DMS53 treated with DMSO at 0.1 percent for 48 hours (cell line): ENCODE measurements at regions not wholly inside any gene's neighbourhood (a gene's known extent, or its start where the extent isn't known, plus 50 kb on each side); places are given as distances from the start of the nearest gene placed in this dataset.

Source experiments
- DNase-seq: peaks from one replicate; lab custom pipeline; 2025; ENCODE audit not compliant: unreplicated experiment; lab: John Stamatoyannopoulos, UW

- DNase-seq, result no peak
Measured at GRCh38 chr13:72384186-72384823, 343.1 kb downstream of the MZT1 start.

DNA sequence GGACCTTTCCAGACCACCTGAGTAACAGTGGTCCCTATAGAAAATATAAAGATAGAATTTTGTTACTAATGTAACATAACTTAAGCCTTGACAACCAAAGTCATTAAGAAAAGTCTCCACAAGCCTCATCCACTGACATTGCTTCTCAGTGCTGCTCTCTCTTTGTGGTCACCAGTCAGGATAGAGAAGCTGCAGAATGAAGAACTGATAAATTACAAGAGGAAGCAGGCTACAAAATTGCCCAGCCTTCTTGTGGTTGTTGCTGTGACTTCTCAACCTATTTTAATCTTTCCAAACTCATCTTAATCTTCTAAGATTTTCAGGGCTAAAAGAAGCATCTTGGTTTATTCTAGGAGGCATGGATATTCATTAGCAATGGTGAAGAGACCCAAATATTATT, 343.8 kb downstream of the MZT1 start:
- no peak for DNase-seq

DNA sequence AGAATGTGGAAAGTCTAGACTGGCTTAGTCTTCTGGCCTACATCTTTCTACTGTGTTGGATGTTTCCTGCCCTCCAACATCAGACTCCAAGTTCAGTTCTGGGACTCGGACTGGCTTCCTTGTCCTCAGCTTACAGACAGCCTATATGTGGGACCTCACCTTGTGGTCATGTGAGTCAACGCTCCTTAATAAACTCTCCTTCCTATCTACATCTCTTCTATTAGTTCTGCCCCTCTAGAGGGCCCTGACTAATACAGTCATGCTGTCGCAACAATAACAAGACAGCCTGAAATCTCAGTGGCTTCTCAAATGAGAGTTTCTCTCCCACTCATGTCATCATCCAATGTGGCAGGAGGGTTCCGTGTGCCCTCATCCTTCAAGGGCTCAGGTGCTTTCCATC, 347.8 kb downstream of the MZT1 start:
- no peak for DNase-seq

DNA sequence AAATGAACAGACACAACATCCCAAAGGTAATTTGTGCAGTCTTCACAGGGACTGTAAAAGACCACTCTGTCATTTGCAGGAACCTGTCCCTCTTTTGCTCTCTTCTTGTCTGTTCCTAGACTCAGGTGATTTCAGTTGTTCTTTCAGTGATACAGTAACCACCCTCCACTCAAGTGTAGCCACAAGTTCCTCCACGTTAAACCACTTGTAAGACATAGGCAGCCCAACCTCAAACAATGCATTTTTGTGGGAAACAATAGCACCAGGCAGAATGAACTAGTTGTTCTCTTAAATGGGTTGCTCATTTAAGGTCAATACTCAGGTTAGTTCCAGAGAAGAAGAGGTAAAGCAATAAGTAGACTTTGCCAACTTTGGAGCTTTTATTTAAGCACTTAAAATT, 359.4 kb downstream of the MZT1 start:
- DNase-seq, result no peak

DNA sequence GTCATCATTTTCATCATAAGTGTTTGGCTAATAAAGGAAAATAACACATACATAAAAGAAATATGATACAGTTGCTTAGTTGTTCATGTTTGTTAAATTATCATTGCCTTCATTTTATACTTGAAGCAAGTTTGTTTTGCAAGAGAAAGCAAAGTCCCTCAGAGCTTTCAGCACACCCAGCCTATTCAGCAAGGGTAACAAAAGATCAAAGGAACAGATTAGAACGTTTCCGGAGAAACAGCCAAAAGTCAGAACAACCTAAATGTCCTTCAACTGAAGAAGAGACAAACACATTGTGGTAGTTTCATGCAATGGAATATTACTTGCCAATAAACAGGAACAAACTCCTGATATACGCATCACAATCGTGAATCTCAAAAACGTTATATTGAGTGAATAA, 380.7 kb downstream of the MZT1 start:
- DNase-seq, result no peak

GRCh38 chr13:72342364-72342763, 385.1 kb downstream of the MZT1 start:
- no peak for DNase-seq

- DNase-seq, result no peak
Measured at GRCh38 chr13:72341904-72342303, 385.5 kb downstream of the MZT1 start.

- no peak for DNase-seq
Measured at GRCh38 chr13:72317346-72318109, 409.9 kb downstream of the MZT1 start.

- no peak for DNase-seq
Measured at GRCh38 chr13:72316716-72317115, 410.7 kb downstream of the MZT1 start.

- no peak for DNase-seq
Measured at GRCh38 chr13:72315312-72315711, 412.1 kb downstream of the MZT1 start.

DNA sequence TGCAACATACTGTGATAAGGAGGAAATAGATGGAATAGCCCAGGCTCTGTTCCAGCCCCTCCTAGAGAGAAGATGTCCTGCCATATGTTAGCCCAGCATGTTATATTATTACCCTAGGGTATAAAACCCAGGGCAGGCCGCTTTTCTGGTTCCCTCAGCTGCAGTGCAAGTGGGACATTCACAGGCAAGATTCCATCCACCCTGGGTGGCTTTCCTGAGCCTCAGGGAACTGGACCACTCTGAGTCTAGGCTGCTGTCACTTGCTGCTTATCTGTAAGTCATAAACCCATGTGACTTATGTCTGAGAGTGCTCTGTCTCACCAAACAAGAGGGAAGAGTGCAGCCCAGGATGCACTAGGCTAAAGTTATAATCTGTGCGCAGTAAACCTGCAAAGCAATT, 413.2 kb downstream of the MZT1 start:
- no peak for DNase-seq

GRCh38 chr13:72313546-72313945, 413.9 kb downstream of the MZT1 start:
- DNase-seq, result no peak

- no peak for DNase-seq
Measured at GRCh38 chr13:72303941-72304746, 423.3 kb downstream of the MZT1 start.

DNA sequence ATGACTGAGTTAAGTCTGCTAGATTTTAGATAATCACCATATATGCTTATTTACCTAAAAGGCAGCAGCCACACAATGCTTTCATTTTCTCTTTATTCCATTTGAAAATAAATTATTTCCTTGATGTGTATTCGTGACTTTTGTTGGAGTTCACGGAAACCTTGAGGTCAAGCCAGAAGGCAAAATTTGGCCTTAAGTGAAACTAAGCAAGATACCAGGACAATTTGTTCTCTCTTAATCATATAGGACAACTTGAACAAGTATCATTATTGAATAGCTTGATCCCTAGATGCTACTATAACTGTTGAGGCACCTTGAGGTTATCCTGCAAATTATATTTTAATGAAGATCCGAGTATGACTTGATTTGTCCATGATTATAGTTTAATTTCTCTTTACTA, 429.2 kb upstream of the DACH1 start:
- no peak for DNase-seq

DNA sequence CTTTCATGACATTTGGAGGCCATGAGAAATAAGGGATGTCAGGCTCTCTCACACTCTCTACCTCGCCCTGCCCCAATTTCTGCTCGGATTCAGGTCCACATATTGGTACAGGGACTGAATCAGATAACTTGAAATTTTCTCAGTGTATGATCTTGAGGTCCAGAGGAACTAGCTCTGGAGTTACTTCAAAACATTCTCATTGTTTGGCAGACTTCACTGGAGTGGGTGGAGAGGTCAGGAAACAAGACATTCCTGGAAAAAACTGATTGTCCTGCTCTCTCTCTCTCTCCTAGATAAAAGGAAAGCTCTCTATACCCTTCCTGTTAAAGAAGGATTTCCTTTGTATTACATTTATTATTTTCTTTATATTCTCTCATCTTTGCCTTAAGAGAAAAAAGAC, 428.1 kb upstream of the DACH1 start:
- DNase-seq, result no peak

- no peak for DNase-seq
Measured at GRCh38 chr13:72293206-72293605, 426.2 kb upstream of the DACH1 start.

- DNase-seq, result no peak
Measured at GRCh38 chr13:72290962-72291681, 424.1 kb upstream of the DACH1 start.

- DNase-seq, result no peak
Measured at GRCh38 chr13:72286421-72286820, 419.4 kb upstream of the DACH1 start.

DNA sequence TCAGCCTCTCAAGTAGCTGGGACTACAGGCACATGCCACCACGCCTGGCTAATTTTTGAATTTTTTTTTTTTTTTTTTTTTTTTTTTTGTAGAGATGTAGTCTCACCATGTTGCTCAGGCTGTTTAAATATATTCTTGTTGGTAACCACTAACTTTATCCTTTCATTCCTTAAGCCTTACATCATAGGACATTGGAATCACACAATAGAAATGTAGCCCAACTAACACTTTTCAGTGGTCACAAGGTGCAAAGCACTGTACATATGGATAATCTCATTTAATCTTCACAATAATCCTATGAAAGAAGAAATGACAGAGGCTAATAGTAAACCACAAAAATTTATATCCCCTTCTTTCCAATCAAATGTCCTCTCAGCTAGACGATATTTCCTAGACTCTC, 417.8 kb upstream of the DACH1 start:
- no peak for DNase-seq

- DNase-seq, result no peak
Measured at GRCh38 chr13:72261732-72262131, 394.7 kb upstream of the DACH1 start.

DNA sequence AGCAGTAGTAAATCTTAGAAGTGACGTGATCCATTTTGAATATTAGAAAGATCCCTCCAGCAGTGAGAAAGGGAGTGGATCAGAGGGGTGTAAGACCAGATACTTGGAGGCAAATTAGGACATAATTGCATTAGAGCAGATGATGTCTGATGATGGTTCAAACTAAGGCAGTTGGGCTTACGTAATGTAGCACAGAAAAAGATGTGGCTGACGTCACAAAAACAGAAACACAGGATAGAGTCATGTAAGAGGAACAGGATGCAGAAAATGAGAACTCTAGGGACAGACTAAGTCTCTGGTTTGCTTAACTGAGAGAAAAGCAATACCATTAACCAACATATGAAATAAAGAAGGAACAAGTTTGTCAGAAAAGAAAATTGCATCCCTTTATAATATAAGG, 392.5 kb upstream of the DACH1 start:
- DNase-seq, result no peak
